ENCODE measurements at regions not wholly inside any gene's neighbourhood (a gene's known extent, or its start where the extent isn't known, plus 50 kb on each side); places are given as distances from the start of the nearest gene placed in this dataset.

GRCh38 chr5:124908581-124909451 is 162.4 kb upstream of the ZNF608 start (continued):
- TF ChIP-seq CHD2 (IDR thresholded peaks at IDR 0.05; ENCODE audit: borderline replicate concordance, low read depth, low read length) = peak; percentile 81
- no peak for TF ChIP-seq SREBF2 (IDR thresholded peaks at IDR 0.05; ENCODE audit: low read length)
- peak; percentile 96 for TF ChIP-seq IKZF1 (conservative IDR thresholded peaks at IDR 0.05)
- peak; percentile 49; the same call in 1 of the 2 replicates for TF ChIP-seq ZNF592 (IDR thresholded peaks at IDR 0.05)
- 0 out of 2 replicates have a peak, but pooled peaks have one; percentile 38 for TF ChIP-seq TCF7 (IDR thresholded peaks at IDR 0.05; ENCODE audit: borderline replicate concordance)
- TF ChIP-seq CEBPZ (IDR thresholded peaks at IDR 0.05; ENCODE audit: low read depth, low read length) = no peak
- TF ChIP-seq SMARCA5 (IDR thresholded peaks at IDR 0.05) = peak; percentile 36; the same call in 1 of the 2 replicates
- no peak for TF ChIP-seq WRNIP1 (IDR thresholded peaks at IDR 0.05; ENCODE audit: borderline replicate concordance, low read depth, low read length)
- peak; percentile 71; the same call in 1 of the 2 replicates for TF ChIP-seq JUND (IDR thresholded peaks at IDR 0.05; ENCODE audit: low read depth, low read length)
- TF ChIP-seq HCFC1 (IDR thresholded peaks at IDR 0.05; ENCODE audit: low read length) = no peak
- TF ChIP-seq ZNF217 (IDR thresholded peaks at IDR 0.05) = no peak; the same call in 1 of the 2 replicates
- no peak for TF ChIP-seq ZNF384 (IDR thresholded peaks at IDR 0.05; ENCODE audit: borderline replicate concordance, low read depth, low read length)
- TF ChIP-seq USF2 (IDR thresholded peaks at IDR 0.05; ENCODE audit: borderline replicate concordance, low read depth, low read length) = no peak
- no peak for TF ChIP-seq IRF3 (IDR thresholded peaks at IDR 0.05)
- no peak for TF ChIP-seq ATF3 (IDR thresholded peaks at IDR 0.05; ENCODE audit: borderline replicate concordance, extremely low read depth, low read depth, low read length)
- TF ChIP-seq STAT1 (conservative IDR thresholded peaks at IDR 0.05) = no peak
- no peak for TF ChIP-seq SMC3 (IDR thresholded peaks at IDR 0.05; ENCODE audit: borderline replicate concordance, low read length)

Data from GM12878 (cell line).